ENCODE measurements at regions not wholly inside any gene's neighbourhood (a gene's known extent, or its start where the extent isn't known, plus 50 kb on each side); places are given as distances from the start of the nearest gene placed in this dataset.

GRCh38 chr17:79342376-79342775, 267.8 kb downstream of the ENGASE start:
- no peak for DNase-seq (ENCODE audit: low read depth in 2 of 2)

- no peak for DNase-seq (ENCODE audit: low read depth in 2 of 2)
Measured at GRCh38 chr17:79341816-79342215, 267.2 kb downstream of the ENGASE start.

- no peak for DNase-seq (ENCODE audit: low read depth in 2 of 2)
Measured at GRCh38 chr17:79341222-79341780, 266.7 kb downstream of the ENGASE start.

GRCh38 chr17:79340333-79341221, 266.0 kb downstream of the ENGASE start:
- DNase-seq (ENCODE audit: low read depth in 2 of 2), result no peak

- DNase-seq (ENCODE audit: low read depth in 2 of 2), result no peak
Measured at GRCh38 chr17:79339321-79339720, 264.7 kb downstream of the ENGASE start.

- no peak for DNase-seq (ENCODE audit: low read depth in 2 of 2)
Measured at GRCh38 chr17:79338604-79339003, 264.0 kb downstream of the ENGASE start.

GRCh38 chr17:79338152-79338551, 263.5 kb downstream of the ENGASE start:
- DNase-seq (ENCODE audit: low read depth in 2 of 2), result no peak

GRCh38 chr17:79337053-79337452, 262.4 kb downstream of the ENGASE start:
- DNase-seq (ENCODE audit: low read depth in 2 of 2), result no peak

GRCh38 chr17:79335456-79335855, 260.8 kb downstream of the ENGASE start:
- no peak for DNase-seq (ENCODE audit: low read depth in 2 of 2)

- no peak for DNase-seq (ENCODE audit: low read depth in 2 of 2)
Measured at GRCh38 chr17:79332011-79332554, 257.5 kb downstream of the ENGASE start.

GRCh38 chr17:79331492-79331891, 256.9 kb downstream of the ENGASE start:
- DNase-seq (ENCODE audit: low read depth in 2 of 2), result no peak

- DNase-seq (ENCODE audit: low read depth in 2 of 2), result no peak
Measured at GRCh38 chr17:79330696-79331095, 256.1 kb downstream of the ENGASE start.

GRCh38 chr17:79330229-79330628, 255.6 kb downstream of the ENGASE start:
- no peak for DNase-seq (ENCODE audit: low read depth in 2 of 2)

GRCh38 chr17:79326814-79327213, 252.2 kb downstream of the ENGASE start:
- DNase-seq (ENCODE audit: low read depth in 2 of 2), result no peak

GRCh38 chr17:79325709-79326430, 251.2 kb downstream of the ENGASE start:
- DNase-seq (ENCODE audit: low read depth in 2 of 2), result no peak

GRCh38 chr17:79324194-79324593, 249.6 kb downstream of the ENGASE start:
- no peak for DNase-seq (ENCODE audit: low read depth in 2 of 2)

GRCh38 chr17:79323566-79323965, 248.9 kb downstream of the ENGASE start:
- no peak for DNase-seq (ENCODE audit: low read depth in 2 of 2)

- DNase-seq (ENCODE audit: low read depth in 2 of 2), result no peak
Measured at GRCh38 chr17:79322211-79323123, 247.8 kb downstream of the ENGASE start.

GRCh38 chr17:79320331-79320730, 245.7 kb downstream of the ENGASE start:
- no peak for DNase-seq (ENCODE audit: low read depth in 2 of 2)

- no peak for DNase-seq (ENCODE audit: low read depth in 2 of 2)
Measured at GRCh38 chr17:79317916-79318315, 243.3 kb downstream of the ENGASE start.

GRCh38 chr17:79316805-79317204, 242.2 kb downstream of the ENGASE start:
- DNase-seq (ENCODE audit: low read depth in 2 of 2), result no peak
